HG03571 (cell line): ENCODE measurements at regions not wholly inside any gene's neighbourhood (a gene's known extent, or its start where the extent isn't known, plus 50 kb on each side); places are given as distances from the start of the nearest gene placed in this dataset.
A peak's percentile ranks its signal among the peaks of the same experiment; 100 is the strongest.
"Not testable (repeated sequence)": the region's sequence is repeated elsewhere in the genome, so short reads cannot be mapped to it uniquely, and the experiment has no call there.

Experiments used
- ATAC-seq: cut with Tn5 transposase; IDR thresholded peaks from one replicate; pipeline ENCODE4 v1.9.1; 2021; ENCODE audit not compliant: unreplicated experiment

- no peak for ATAC-seq
Measured at GRCh38 chr5:124957063-124957462, 210.6 kb upstream of the ZNF608 start.

GRCh38 chr5:124960266-124960665, 213.8 kb upstream of the ZNF608 start:
- ATAC-seq: no peak

GRCh38 chr5:124961521-124961920, 215.1 kb upstream of the ZNF608 start:
- ATAC-seq: no peak

- ATAC-seq: no peak
Measured at GRCh38 chr5:124962111-124962510, 215.7 kb upstream of the ZNF608 start.

DNA sequence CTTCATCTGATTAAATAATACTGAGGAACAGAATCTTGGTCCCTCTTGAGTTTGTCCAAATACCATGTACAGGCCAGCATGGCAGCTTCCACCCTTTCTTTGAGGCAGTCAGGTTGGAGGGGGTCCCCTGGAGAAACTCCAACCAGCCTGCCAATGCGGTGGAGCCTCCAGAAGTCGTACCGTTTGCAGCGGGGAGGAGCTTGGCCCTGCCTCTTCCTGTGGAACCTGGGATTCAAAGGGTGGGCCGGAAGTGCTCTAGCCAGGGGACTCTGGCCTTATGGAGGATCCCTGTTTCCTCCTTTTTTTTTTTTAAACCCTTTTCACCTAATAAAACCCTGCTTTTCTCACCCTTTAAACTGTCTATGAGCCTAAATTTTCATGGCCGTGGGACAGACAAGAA, 216.3 kb upstream of the ZNF608 start:
- no peak for ATAC-seq

GRCh38 chr5:124963236-124963919, 216.9 kb upstream of the ZNF608 start:
- ATAC-seq: no peak

- ATAC-seq: not testable (repeated sequence)
Measured at GRCh38 chr5:124966741-124967140, 220.3 kb upstream of the ZNF608 start.

GRCh38 chr5:124970381-124970780, 223.9 kb upstream of the ZNF608 start:
- not testable (repeated sequence) for ATAC-seq

DNA sequence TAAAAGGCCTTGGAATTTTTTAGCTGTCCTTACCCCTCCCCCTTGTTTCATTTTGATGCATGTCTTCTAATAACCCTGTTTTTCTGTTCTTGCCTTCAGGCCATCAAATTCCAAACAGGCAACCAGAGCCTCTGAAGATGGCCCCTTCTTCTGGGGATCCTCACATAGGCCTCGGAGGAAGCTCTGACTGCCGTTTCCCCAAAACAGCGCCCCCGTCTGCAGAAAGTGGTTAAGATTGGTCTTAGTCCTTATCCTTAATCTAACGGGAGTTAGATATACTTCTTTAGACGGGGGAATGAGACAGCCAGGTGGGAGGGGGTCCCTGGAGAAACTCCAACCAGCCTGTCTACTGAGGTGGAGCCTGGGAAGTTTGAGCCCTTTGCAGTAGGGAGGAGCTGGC, 226.3 kb upstream of the ZNF608 start:
- ATAC-seq: no peak

- no peak for ATAC-seq
Measured at GRCh38 chr5:124973661-124974060, 227.2 kb upstream of the ZNF608 start.

GRCh38 chr5:124976086-124976485, 229.6 kb upstream of the ZNF608 start:
- no peak for ATAC-seq

GRCh38 chr5:124979251-124979650, 232.8 kb upstream of the ZNF608 start:
- ATAC-seq: no peak

DNA sequence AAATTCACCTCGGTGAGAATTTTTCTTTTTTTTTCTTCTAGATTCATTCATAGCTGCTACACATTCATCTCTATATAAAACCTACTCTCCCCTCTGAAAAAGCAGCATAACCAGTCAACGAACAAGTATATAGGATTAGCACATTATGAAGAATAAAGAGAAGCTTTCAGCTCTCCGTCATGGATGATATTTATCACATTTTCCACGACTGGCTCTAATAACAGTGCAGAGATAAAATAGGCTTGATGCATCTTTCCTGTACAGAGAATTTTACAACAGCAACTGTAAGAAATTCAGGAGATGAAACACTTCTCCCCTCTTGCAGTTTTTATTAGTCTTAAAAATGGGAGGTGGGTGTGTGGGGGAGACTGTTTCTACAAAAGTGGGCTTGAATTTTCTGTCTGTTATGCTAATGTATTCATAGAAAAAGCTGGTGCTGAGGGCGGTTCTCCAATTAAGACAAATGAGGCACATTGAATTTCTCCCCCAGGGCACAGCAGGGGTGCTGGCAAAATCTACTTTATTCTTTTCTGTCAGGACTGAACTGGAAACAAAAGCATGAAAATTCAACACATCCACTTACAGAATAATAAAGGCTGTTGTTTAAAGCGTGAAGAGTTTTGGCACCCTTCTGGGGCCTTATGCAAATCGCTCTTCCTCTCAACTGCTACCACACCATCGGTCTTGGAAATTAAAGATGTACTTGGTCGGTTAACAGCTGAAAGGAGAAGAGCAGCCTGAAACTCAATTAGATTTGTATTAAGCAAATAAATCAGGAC, 233.9 kb upstream of the ZNF608 start:
- ATAC-seq: peak; percentile 94

DNA sequence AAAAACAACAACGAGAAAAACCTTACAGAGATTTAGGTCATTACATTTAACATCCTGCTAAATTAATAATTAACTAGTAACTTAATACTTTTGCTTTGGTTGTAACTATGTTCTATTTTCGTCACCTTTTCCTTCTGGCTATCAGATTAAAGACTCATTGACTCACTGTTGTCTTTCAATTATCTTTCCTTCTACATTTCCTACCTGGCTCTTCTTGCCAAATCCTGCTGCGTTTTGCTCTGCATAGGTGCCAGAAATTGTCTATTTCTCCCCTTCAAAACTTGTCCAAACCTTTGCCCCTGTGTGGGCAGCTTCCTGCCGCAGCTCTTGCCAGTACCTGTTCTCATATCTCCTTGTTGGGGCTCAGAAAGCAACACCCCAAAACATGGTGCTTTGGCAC, 235.5 kb upstream of the ZNF608 start:
- ATAC-seq: no peak

DNA sequence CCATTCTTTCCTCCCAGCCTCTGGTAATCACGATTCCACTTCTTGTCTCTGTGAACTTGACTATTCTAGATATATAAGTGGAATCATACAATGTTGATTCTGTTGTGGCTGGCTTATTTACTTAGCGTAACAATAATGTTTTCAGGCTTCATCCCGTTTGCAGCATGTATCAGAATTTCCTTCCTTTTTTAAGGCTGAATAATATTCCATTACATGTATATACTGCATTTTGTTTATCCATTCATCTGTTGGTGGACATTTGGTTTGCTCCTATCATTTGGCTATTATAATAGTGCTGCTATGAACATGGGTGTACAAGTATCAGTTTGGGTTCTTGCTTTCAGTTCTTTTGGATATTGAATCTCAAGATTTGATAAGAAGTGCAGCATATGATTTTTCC, 239.7 kb upstream of the ZNF608 start:
- ATAC-seq: no peak

DNA sequence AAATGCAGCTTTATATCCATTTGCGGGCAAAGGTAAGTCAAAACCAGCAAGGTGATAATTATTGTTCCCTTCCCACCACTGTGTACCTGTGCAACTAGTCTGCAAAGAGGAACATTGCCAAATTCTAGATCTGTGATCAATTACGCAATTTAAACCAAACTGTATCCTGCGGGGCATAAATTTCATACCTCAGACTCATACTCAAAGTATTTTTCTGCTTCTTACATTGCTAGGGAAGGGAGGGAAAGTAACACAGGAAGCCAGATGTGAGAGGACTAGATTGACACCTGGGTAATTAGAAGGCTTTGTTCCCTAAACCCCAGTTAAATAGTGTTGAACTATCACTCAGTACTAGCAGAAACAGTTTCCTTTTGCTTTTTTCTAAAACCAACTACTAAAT, 240.2 kb upstream of the ZNF608 start:
- no peak for ATAC-seq

- ATAC-seq: not testable (repeated sequence)
Measured at GRCh38 chr5:124987786-124988185, 241.3 kb upstream of the ZNF608 start.

DNA sequence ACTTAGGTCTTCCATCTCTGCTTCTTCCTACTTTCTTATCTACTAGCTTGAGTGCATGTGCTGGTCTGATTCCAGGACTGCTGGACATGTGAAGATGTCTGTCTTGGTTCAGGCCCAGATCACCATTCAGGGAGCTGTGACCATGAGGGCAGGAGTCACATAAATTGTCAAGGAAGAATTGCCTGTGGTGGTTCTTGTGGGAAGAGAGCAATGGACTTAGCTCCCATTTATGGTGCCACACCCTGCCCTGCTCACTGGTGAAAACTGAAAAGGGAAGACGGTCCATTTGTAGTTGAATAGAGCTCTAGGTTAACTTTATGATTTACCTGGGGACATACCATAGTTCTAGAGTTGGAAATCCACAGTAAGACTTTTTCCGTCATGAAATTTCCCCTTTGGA, 244.3 kb upstream of the ZNF608 start:
- ATAC-seq: no peak

DNA sequence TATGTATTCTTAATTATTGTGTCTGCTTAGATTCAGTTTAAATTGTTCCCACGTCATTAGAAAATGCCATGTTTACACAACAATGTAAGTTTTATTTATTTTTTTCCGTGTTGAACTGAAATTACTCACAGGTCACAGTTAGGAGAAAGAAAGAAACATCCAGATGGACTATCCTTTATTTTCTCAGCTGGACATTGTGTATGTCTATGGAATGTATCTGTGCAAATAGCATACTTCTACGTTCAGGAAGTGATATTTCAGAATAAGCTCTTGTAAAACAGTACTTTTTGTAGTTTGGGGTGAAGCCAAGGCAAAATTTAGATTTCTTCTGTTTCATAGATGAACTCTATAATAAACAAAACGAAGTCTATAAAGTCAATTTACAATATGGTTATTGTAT, 249.0 kb upstream of the ZNF608 start:
- ATAC-seq: no peak

- no peak for ATAC-seq
Measured at GRCh38 chr5:124996023-124996763, 249.8 kb upstream of the ZNF608 start.

DNA sequence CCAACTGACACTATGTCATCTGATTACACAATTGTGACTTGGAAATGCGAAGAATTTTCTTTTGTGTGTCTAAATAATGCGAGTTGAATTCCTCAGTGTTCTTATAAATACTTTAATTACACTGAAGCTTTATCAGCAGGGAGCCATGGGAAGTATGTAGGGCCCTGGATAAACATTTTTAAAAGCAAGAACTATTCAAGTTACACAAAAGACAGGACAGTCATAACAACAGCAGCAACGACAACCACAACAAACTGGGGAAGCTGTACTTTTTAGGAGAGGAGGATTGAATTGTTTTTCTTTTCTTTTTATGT, 250.3 kb upstream of the ZNF608 start:
- ATAC-seq: no peak
